NCI-H345 (cell line): ENCODE measurements at regions not wholly inside any gene's neighbourhood (a gene's known extent, or its start where the extent isn't known, plus 50 kb on each side); places are given as distances from the start of the nearest gene placed in this dataset.

Experiments used
- DNase-seq: peaks from one replicate; lab custom pipeline; 2025; lab: John Stamatoyannopoulos, UW

GRCh38 chr2:47236503-47237215, 60.3 kb upstream of the CALM2 start:
- DNase-seq: no peak

- no peak for DNase-seq
Observed at GRCh38 chr2:47235132-47235531, 58.8 kb upstream of the CALM2 start.

GRCh38 chr2:47234456-47234855, 58.1 kb upstream of the CALM2 start:
- DNase-seq: no peak

- DNase-seq: peak; percentile 41
Observed at GRCh38 chr2:47232738-47233415, 56.6 kb upstream of the CALM2 start.

- DNase-seq: no peak
Observed at GRCh38 chr2:47230418-47230817, 54.1 kb upstream of the CALM2 start.

- peak; percentile 31 for DNase-seq
Observed at GRCh38 chr2:47227532-47228279, 51.4 kb upstream of the CALM2 start.

- peak; percentile 50 for DNase-seq
Observed at GRCh38 chr2:47226923-47227220, 50.6 kb upstream of the CALM2 start.

- peak; percentile 34 for DNase-seq
Observed at GRCh38 chr2:47226132-47226922, 50.0 kb upstream of the CALM2 start.
